SKM-1 treated with dmso at 0.1 percent for 144 hours (cell line): ENCODE measurements at regions not wholly inside any gene's neighbourhood (a gene's known extent, or its start where the extent isn't known, plus 50 kb on each side); places are given as distances from the start of the nearest gene placed in this dataset.
A peak's percentile ranks its signal among the peaks of the same experiment; 100 is the strongest.

ENCODE experiments used
- DNase-seq: peaks from one replicate; lab custom pipeline; 2025; ENCODE audit not compliant: unreplicated experiment; lab: John Stamatoyannopoulos, UW

DNA sequence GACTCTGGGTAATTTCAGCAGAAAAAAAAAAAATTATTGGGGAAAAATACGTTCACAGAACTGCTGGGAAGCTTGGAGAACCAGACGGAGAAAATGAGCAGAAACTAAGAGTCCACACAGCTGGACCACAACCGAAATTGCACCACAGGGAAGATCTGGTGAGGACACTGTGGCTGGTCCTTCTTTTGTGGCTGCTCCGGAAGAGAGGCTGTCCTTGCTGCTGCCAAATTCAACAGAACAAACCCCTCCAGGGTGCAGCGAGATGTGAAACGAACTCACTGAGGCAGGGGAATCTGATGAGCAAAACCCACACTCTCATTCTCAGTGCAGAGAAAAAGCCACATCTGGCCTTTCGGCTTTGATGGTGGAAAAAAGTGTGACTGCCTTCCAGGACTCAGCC, 200.0 kb downstream of the ACTL7B start:
- DNase-seq, result no peak

DNA sequence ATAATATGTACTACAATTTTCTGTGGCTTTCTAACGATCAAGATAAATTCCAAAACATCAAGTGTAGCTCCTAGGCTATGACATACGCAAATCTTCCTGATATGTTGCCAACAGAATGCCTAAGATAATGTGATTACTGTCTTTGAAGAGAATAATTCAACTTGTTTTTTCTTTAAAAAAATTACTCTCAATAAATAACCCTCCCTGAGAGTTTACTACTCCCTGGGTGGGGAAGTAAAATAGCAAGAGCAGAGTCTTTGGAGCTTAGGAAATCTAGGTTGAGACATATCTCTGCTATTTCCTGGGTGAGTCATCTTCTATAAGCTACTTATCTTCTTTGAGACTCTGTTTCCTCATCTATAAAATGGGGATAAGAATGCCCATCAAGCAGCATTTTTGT, 201.2 kb downstream of the ACTL7B start:
- peak; percentile 5 for DNase-seq

DNA sequence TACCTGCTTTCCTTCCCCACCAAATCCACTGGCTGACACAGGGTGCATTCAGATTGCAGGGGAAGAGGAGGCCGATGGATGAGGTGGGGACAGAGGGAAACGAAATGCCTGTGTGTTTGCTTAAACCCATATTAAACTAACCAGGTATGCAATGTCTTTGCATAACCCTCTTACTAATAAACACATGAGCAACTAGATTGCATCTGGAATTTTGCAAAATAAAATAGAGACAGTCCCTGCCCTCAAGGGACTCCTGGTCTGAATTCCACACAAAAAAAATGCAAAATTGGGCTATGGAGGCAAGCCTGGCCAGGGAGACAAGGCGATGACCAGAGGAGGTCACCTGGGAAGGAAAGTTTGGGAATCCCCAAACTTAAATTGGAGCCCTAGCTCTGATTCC, 202.9 kb downstream of the ACTL7B start:
- no peak for DNase-seq

DNA sequence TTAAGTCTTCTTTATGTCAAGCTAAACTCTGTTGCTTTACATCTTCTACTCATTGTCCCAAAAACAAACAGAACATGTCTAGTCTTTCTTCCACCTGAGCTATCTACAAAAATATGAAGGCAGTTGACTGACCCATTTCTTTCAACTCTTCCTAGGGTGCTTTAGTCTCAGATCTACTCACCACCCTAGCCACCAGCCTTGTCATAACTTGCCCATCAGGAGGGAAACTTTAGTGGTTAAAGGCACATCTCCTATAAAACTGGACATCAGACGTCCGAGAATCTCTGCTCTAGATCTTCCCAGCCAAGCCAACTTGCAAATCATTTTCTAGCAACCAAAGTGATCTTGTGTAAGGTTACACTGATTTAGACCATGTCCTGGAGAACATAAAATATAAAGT, 205.0 kb downstream of the ACTL7B start:
- DNase-seq, result no peak

DNA sequence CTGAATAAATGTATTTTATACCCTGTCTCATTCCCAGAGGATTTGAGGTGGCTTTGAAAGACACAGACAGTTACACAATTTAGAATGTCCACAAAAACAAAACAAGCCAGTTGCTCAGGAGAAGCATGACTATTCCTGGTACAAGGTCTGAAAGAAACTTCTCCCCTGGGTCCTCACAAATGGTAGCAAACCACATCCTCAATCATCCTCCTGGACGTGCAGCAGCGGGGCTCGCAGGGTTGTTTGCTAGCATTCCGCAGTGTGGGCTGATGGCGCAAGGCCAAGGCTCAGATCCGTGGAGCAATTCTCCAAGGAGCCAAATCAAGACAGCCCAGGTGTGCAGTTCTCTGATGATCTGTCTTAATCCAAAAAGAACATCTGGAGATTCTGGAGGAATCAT, 210.3 kb downstream of the ACTL7B start:
- DNase-seq, result peak; percentile 21

DNA sequence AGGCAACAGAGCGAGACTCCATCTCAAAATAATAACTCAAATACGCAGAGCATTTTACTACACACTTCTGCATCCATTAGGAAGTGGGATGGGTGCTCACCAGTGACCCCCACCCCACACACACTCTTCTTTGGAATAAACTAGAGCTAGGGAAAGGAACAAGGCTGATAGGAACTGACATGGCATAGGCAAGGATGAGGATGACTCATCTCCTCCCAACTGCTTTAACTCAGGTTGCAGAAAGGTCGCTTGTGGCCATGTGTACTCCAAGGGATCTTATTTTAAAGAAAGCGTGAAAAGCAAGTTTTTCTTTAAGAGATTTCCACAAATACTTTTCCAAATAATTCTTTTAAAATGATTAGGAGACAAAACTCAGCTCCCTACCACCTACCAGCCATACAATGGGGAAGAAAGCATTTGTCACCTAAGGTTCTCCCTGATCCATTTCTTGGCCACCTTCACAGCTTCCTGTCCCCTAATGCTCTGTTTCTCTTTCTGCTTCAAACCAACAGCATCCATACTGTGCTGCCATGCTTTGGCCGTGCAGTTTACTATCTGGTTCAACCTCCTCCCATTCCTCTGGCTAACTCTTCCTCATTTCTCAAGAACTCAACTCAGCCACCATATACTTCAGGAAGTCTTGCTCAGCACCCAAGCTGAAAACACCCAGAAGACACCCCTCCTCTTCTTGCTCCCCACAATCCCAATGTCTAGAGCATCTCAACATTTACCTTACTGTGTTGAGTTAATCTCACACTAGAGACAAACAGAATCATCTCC, 211.9 kb downstream of the ACTL7B start:
- no peak for DNase-seq

DNA sequence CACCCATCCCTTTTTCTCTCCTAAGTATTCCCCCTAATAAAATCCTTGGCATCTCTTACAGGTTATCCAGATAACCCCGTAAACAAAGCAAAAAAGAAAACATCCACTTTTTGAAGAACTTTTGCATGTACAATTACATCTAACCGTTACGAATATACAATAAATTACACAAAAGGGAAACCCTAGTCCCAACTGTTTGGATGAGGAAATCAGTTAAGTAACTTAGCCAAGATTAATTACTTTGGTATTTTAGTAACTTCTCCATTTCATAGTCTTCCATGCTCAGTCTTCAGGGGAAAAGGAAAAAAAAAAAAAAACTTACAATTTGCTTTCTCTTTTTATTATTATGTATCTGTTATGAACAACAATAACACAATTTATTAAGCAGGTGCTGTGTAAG, 212.9 kb downstream of the ACTL7B start:
- DNase-seq, result peak; percentile 46

DNA sequence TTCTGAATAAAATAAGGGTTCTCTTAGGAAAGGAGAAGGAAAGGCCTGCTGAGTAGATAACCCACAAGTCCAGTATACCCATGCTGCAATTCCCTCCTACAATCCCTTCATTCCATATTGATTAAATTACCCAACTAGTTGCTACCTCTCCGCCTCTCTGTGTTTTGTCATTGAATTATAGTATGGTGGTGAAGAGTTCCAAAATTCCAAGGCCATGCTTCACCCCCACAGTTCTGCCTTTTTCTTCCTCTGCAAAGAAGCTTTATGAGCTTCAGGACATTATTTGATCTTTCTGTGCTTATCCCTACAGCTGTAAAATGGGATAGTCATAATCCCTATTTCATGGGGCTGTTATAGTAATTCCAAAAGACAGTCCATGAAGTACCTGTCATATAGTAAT, 215.6 kb downstream of the ACTL7B start:
- no peak for DNase-seq

DNA sequence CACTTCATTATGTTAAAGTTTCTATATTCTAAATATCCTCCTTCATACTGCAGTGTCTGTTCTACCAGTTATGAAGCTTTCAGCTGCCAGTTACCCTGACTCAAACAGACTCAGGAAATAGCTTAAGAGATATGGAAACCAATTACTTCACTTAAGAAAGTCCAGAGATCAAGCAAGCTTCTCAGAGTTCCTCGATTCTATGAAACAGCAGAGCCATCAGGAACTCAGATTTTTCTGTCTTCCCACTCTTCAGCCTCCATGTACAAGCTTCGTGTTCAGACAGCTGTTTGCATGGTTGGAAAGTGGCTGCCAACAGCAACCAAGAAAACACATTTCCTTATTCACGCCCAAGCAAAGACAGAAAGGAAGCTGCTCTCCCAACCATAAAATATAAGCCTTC, 216.1 kb downstream of the ACTL7B start:
- no peak for DNase-seq

DNA sequence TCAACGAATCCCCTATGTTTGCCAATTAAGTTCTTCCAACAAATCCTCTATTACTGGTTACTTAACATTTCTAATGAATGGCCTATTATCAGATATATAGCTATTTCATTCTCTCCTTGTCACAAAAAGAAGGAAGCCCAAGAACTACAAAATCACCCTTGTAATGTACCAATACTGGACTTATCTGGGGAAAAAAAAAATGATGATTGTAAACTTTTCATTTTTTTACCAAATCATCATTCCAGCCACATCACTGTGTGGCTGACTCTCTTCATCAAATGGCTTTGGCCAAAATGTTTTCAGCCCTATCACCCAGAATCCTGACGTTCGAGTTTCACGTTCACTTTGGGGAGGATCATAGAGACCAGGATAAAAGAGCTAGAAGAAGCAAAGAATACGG, 216.7 kb downstream of the ACTL7B start:
- no peak for DNase-seq

DNA sequence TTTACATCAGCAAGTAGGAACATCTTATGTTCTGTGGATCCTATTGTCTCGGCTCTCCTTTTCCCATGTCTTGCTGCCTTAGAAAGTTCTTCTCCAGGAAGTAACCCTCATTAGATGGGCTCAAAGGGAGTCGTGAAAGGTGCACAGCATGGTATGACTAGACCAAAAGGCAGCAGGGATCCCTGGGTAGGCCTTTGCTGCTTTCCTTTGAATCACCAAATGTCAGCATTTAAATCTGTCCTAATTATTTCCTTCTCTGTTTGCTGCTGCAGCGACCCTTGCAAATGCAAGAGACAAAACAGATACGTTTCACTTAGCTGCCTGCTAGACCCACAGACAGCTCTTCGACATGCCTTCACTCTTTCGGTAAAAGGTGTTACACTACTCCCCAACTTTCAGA, 218.4 kb downstream of the ACTL7B start:
- no peak for DNase-seq

DNA sequence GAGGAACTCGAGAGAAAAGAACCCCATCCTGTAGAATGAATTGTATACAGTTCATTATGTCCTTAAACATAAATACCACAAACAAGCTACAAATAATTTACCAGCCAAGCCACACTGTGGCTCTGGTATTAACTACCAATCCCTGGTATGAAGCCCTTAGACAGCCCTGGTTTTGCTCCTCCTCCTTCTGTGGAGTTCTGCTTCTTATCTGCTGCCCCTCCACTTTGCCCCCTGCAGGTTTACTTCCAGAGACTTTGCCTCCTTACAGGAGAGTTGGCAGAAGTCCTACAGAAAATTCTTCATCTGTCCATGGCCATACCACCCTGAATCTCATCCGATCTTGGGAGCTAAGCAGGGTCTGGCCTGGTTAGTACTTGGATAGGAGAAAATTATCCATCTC, 219.8 kb downstream of the ACTL7B start:
- DNase-seq, result no peak

DNA sequence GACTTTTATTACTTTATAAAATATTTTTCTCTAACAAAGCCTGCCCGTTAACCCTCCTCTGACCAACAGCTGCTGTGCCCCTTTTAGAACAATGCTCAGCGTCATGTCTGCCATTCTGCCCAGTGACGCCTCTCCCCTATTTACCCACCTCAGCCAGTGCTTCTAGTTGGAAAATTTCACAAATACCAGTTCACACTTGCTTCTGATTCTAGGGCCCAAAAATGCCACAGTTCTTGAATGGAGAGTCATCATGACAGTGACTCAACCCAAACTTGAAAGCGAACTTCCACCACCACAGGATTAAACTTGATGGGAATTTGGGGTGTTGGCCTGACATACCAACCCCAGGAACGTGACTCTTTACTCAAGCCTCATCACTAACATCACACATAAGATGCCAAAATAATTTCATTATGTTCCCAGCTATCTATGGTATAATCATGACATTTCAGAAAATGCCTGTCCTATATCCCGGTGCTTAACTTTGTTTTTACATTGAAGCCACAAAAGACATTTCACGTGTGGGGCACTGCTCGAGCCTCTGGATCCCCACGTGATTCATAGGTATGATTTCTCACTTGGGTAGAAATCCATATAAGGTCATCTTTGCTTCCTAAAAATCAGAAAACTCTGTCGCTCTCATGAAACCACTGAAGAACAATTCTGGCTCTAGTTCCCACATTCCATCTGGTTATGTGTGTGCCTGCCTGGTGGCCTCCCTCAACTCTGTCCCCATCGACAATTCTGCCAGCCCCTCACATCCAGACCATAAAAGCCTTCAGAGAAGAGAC, 220.9 kb downstream of the ACTL7B start:
- DNase-seq, result no peak

DNA sequence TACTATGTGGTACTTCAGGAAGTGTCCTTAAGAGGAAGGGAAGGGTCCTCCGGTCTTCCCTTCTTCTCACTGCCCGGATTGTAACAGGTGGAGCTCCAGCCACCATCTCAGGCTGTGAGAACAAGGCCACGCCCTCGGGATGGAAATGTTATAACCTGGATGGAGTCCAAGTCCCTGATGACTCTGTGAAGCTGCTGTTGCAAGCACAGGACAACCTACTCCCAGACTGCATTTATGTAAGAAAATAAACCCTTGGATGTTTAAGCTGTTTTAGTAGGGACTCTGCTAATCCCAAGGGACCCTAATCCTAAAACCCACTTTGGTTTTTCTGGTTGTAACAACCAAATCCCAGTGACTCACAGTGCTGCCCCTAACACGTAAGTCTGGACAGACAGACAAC, 221.6 kb downstream of the ACTL7B start:
- DNase-seq, result no peak

DNA sequence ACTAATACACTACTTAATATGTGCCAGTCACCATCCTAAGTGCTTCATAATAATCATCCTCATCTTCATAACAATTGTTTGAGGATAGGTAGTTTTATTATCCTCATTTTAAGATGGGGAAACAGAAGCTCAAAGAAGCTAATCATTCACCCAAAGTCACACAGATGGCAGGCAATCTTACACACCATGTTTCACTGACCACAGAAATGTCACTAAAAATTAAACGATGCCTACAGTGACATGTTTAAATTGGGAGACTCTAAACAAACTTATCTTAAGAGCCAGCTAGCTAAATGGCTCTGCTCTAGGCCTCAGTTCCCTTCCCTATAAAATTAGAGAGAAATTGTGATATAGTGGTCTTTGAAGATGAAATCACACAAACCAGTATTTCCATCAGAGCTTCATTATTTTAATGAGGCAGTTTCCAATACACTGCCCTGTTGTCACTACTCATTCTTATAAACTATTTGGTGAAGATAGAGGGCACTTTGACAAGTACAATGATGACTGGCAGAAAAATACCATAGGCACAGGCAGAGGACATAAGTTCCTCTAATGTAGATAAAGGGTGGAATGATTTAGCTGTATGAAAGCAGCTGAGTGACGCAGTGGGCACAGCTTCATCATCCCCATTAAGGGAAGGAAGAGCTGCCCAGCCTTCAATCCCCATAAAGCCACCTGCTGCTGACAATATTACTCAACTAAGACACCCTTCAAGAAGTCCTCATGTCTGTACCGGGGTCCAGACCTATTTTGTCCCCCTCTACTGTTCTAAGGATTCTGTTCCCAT, 224.1 kb downstream of the ACTL7B start:
- DNase-seq, result no peak

DNA sequence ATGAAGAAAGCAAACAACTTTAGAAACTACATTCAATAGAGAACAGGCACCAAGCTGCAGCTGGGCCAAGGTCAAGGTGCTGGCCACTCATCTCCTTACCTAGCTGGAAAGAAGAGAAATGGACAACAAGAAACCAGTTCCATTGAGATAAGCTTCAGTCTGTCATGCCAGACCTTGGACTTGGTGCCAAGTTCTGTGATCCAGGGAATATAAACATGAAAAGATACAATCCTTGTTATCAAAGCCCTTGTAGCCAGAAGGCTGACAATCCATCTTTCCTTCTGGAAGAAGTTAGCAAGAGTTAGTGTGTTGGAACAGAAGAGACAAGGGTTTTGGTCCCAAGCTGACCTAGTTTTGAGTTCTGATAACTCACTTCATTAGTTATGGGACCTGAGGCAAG, 227.5 kb downstream of the ACTL7B start:
- no peak for DNase-seq

DNA sequence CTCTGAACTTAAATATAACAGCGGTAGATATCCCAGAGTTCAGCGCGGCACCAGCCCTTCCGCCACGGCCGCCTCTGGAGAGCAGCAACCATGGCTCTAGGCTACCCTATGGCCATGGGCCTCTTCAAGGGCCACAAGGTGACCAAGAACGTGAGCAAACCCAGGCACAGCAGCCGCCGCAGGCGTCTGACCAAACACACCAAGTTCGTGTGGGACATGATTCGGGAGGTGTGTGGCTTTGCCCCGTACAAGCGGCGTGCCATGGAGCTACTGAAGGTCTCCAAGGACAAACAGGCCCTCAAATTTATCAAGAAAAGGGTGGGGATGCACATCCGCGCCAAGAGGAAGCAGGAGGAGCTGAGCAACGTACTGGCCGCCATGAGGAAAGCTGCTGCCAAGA, 229.0 kb downstream of the ACTL7B start:
- no peak for DNase-seq

DNA sequence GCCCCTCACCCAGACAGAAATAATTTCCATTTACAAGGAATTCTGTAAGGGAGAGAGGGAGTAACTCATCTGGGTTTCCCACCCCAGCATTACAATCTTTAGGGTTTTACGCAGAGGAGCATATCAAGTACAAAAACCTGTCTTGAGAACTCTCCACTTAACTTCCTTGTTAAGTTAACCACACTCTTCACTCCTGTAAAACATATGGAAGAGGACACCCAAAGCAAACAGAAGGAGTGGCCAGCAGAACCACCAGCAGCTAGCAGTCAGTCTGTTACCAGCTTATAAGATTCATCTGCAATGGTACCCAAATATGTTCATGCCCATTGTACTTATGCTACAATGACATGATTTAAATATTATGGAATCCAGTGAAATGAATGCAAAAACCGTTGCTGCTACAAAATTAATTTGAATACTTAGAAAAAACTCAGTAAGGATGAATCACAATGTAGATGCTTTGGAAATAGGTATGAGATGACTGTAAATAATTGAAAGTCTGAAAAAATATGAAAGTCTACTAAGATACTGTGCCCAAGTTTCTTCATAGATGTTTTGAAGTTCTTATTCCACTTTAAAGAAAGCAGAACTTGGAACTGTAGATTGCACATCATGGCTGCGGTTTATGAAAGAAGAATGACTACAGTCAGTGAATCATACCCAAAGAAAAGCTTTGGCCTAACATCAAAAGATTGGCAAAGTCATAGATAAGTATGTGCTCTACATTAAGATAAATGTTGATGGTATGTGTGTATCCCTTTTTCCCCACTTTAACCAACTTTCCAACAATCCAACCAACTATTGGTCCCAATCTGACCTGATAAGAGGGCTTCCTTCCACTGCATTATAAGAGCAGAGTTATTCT, 233.6 kb downstream of the ACTL7B start:
- DNase-seq, result peak; percentile 65

DNA sequence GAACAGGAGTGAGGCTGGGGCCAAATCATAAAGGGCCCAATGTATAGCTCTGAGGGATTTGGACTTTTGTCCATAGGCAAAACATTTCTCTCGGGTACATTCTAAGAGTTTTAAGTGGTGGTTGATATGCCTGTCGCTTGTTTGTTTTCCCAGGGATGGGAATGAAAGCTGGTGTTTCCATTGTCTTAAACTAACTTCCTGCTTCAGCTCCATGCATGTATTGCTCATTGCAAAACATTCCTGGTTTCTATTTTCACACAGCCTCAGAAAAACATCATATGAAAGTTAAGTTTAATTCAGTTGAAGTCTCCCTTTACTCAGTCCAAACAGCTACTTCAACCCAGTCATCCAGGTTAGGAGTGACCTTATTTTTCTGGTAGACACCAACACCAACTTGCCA, 235.0 kb downstream of the ACTL7B start:
- no peak for DNase-seq

DNA sequence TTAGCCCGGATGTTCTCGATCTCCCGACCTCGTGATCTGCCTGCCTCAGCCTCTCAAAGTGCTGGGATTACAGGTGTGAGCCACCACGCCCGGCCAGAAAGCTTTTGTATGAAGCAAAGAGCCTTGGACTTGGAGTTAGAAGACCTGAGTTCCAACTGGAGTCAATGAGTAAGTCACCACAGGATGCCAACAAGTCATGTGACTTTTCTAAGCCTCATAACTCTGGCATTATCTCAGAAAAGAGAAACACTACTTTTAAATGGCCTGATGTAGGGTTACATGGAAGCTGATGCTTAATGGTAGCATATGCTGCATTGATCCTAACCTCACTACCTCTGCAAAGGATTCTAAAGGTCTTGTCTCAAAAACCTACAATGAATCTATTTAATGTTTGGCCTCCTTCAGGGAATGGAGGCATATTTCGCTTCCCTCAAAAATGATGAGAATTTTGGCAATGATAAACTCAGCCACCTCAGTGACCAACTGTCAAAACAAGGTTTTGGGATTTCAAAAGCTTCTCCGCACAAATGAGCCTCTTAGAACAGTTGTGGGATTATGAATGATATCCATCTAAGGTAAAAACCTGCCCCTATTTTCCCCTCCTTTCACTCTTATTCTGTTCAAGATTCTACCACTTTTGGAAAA, 236.8 kb downstream of the ACTL7B start:
- no peak for DNase-seq
